ENCODE measurements at regions not wholly inside any gene's neighbourhood (a gene's known extent, or its start where the extent isn't known, plus 50 kb on each side); places are given as distances from the start of the nearest gene placed in this dataset.
A peak's percentile ranks its signal among the peaks of the same experiment; 100 is the strongest.

DNA sequence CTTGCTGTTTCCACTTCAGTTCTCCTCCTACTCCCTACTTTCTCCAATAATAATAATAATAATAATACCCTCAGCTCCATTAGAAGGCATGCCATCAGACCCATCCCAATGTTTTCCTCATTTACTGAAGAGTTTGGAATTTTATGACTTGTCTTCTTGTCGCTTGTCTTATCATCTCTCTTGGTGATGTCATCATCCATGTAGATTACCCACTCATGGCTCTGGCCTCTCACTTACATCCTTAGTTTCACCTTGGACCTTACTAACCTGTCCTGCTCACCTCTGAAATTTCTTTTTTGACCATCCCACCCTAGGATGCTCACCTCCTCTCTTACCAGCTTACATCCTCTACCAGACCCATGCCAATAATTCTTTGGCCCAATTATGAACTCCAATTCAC is 329.3 kb downstream of the ACTL7B start:
- DNase-seq (ENCODE audit: insufficient read length, low spot score) (no peak), FAIRE-seq (no peak)

DNA sequence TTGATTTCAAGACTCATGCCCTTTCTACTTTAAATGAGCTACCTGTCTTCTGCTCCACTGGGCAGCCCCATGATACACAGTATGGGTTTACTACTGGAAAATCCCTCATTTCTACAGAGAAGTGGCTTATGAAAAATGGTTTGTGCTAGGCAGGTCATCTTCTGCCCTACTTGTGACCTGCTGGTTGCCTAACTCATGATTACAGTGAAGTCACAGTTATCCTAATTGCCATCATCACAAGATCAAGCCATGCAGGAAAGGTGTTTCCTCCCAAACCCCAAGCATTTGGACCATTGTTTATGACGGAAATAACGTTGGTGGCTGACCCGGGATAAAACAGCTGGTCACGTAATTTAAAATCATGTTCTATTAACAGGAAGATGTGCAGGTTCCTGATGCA is 330.6 kb downstream of the ACTL7B start:
- FAIRE-seq (no peak), DNase-seq (ENCODE audit: insufficient read length, low spot score) (no peak)

DNA sequence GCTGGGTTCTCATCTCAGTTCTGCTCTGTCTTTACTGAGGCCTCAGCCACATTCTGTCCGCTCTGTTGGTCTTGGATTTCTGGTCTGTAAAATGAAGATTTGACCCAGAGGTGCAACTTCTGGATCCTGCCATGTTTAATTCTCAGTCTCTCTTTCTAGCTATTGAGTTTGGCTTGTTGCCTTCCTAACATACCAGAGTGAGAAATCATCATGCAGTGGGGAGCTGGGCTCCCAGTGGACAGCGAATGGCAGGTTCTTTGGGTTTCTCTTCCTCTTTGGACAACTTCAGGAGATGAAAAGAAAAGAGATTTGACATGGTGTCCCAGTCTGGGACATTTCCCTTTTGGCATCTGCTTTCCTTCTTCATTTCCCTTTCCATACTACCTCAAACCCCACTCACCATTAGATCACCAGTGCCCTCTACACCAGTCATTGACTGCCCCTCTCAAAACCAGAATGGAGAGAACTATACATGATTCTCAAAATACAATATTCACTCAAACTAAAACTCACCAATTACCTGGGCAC is 334.7 kb downstream of the ACTL7B start:
- peak; percentile 20 for FAIRE-seq
- no peak for DNase-seq (ENCODE audit: insufficient read length, low spot score)

DNA sequence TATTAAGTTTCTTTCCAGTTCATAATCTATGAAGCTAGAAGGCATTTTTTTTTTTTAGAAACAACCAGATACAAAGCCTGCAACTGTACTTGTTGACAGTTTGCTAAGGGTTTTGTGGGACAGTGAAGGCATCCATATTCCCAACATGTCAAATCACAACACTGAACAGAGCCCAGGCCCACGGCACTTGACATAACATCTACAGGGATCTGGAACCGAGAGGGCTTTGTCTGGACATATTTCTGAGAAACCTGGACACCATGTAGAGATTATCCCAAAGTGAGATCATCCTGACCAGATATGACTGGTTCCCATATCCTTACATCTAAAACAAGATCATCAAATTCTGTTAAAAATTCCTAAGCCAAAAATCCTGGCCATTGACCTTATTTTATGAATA is 336.3 kb downstream of the ACTL7B start:
- FAIRE-seq, result no peak
- DNase-seq (ENCODE audit: insufficient read length, low spot score), result no peak

DNA sequence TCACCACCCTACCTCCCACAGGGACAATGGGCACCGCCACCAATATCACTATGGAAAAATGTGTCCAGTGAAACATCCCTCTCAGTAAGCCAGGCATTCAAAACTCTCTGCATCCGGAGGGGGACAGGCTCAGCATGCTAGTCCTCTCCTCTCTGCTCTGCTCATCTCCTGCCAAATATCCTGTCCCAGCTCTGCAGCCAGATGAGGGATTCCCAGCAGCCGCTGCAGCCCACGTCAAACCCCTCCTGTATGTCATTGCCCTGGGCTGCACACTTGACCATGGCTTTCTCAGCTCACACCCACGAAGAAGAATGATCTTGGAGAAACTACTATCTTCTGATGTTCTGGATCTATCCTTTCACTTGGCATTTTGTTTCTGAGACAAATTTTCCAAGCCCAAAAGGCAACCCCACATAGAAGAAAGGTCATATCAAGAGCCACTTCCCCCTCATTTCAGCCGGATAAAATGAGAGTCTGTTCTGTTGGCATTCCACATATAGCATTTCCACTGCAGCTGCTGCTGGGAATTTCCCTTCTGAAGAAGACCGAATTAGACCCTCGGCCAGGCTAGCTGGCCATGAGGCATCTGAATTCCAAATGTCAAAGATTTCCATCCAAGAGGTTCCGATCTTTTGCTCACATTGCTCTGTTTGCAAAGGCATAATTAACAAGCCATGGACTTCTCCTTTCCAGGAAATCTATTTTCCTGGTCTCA is 338.0 kb downstream of the ACTL7B start:
- no peak for FAIRE-seq
- no peak for DNase-seq (ENCODE audit: insufficient read length, low spot score)

DNA sequence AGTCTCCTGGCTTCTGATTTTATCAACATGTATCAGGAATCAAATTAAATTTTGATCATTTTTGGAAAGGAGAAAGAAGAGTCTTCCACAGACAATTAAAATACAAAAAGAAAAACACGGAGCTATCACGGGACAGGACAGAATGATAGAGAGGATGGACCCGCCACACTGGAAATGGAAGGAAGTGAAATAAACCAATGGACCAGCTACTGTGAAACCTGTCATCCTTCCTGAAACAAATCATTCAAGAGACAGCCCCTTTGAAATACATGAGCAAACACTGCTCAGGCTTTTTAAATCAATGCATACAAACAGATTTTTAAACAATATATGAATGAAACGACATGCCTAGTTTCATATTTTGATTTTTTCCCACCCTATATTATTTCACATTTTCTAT is 339.4 kb downstream of the ACTL7B start:
- no peak for DNase-seq (ENCODE audit: insufficient read length, low spot score)
- no peak for FAIRE-seq

DNA sequence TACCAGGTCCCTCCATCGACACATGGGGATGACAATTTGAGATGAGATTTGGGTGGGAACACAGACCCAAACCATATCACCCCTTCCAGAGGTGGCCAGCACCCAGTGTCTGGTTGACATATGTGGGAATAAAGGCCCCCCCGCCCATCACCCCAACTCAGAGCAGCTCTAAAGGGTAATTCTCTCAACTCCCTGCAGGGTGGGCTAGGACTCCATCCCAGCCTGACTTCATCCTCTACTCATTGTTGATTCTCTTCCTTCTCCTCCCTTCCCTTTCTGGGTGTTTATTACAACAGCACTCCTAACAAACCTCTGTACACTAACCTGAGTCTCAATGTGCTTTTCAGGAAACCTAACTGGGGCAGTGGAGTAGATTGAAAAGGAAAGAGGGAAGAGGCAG is 339.9 kb downstream of the ACTL7B start:
- FAIRE-seq (peak; percentile 28), DNase-seq (ENCODE audit: insufficient read length, low spot score) (no peak)

DNA sequence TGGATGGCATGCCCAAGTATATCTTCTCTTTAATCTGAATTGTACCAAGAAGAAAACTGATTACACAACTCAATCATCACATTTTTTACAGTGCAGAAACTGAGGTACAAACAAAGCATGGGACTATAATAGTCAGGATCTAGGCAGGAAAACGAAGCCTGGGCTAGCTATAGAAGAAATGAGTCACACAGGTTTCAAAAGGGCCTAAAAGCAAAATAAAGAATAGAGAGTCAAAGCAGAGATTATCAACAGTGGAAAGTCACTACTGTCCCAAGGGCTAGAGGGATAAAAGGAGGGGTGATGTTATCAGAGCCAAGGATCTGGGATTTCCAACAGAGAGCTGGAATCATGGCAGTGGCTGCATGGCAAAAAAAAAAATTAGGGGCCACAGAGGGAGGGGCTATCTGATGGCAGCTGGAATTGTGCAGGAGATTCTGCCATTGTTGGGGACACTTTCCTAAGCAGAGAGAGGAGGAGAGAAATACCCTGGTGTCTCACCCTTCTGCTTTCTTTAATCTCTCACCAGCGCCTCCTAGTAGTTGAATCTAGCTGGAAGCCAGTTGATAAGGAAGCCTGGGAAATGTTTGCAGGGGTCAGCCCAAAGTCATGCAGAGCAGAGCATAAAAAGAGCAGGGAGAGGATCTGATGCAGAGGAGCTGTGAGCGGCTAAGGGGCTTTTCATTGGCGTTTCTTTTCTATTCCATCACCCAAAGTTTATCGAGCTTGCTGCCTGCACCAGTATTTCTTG is 343.2 kb downstream of the ACTL7B start:
- DNase-seq (ENCODE audit: insufficient read length, low spot score) (no peak), FAIRE-seq (no peak)

DNA sequence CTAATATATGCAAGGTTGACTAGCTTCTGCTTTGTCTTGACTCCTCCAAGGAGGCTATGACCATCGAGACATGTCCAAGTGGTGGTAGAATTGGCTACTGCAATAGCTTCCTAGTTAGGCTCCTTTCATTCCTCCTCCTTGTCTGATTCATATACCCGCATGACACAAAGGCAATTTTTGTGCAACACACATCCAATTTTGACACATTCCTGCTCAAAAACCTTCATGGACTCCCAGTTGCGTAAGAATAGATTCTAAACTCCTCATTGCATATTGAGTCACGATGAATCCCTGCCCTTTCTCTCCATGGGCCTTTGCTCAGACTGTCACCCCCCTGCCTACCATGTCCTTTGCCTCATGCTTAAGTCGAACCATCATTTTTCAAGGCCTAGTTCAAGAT is 344.5 kb downstream of the ACTL7B start:
- FAIRE-seq (no peak), DNase-seq (ENCODE audit: insufficient read length, low spot score) (no peak)

DNA sequence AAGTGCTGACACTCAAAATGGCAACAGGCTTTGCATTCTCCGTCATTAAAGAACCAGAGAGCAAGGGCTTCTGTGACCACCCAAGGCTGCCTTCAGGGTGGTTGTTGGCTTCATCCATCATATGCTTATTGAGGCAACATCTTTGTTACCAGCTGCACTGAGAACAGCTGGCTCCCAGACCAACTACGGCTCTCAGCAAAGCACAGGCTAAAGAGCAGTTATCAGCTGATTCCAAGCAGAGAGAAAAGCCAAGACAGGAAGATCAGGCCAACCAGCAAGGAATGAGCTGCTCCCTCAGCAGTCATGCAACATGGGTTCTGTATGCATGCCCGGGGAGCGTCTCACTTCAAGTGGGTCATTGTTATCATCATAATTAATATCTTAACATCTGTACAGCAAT is 358.9 kb downstream of the ACTL7B start:
- no peak for DNase-seq (ENCODE audit: insufficient read length, low spot score)

DNA sequence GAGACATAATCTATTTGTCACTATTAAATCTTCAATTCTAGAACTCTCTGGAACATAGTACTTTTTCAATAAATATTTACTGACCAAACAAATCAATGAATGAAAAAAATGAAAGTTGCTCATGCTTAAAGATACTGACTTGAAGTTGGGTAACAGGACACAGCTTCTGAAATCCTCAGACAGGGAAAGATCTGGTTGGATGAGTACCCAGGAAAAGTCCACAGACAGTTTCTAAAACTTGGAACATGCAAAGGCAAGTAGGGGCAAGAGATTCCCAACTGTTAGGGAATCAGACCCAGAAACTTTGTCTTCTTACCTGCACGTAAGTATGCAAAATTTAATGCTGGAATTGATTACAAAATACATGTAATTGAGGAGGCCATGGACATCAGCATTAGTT is 366.2 kb downstream of the ACTL7B start:
- no peak for DNase-seq (ENCODE audit: insufficient read length, low spot score)
- FAIRE-seq, result no peak

More for the DNA sequence above, 358.9 kb downstream of the ACTL7B start:
- no peak for FAIRE-seq

DNA sequence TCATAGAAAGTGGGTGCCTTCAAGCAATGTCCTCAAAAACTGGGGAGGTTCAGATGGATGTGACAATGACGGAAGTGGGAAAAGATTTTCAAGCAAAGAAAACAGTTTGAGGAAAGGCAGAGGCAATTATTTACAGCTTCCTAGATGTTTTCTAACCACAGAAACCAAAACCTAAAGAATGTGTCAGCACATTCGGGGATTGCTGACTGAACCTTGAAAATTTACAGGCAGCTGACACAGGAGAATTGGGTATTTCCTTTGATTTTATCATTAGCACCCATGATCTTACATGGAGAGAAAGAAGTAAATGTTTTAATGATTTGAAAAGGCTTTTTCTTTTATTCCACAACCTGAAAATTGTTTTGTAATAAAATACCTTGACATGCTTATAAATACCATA is 369.0 kb downstream of the ACTL7B start:
- FAIRE-seq (no peak), DNase-seq (ENCODE audit: insufficient read length, low spot score) (no peak)

DNA sequence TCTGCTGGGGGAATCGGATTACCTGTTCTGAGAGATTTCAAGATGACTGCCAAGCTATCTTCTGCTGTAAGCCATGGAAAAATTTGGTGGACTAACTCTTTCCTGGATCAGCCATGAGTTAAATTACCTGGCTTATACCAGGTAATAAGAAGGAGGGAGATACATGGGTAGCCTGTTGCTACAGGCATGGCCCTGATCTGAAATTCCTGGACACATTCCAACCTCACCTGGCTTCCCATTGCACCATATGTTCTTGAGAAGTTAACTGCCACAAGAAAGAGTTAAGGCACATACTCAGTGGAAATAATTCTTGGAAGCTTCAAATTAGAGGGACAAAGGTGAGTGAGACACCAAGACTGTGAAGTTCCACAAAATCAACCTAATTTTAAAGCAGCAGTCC is 371.3 kb downstream of the ACTL7B start:
- DNase-seq (ENCODE audit: insufficient read length, low spot score) (no peak), FAIRE-seq (no peak)

DNA sequence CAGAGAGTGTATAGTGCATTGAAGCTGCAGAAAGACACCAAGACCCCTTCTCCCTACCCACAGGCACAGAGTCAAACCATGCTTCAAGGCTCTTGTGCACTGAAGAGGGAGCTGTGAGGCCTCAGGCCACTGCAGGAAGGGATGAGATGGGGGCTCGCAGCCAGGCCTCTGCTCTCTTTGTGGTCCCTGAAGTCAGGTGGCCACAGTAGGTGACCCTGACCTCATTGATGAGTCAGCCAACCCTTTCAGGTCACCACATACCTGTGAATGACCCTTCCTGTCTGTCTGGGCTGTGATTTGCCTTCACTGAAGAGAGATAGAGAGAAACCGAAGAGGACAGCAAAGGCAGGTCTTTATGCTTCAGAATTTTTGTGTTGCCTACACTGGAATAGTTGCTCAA is 372.1 kb downstream of the ACTL7B start:
- FAIRE-seq, result no peak
- DNase-seq (ENCODE audit: insufficient read length, low spot score), result no peak

DNA sequence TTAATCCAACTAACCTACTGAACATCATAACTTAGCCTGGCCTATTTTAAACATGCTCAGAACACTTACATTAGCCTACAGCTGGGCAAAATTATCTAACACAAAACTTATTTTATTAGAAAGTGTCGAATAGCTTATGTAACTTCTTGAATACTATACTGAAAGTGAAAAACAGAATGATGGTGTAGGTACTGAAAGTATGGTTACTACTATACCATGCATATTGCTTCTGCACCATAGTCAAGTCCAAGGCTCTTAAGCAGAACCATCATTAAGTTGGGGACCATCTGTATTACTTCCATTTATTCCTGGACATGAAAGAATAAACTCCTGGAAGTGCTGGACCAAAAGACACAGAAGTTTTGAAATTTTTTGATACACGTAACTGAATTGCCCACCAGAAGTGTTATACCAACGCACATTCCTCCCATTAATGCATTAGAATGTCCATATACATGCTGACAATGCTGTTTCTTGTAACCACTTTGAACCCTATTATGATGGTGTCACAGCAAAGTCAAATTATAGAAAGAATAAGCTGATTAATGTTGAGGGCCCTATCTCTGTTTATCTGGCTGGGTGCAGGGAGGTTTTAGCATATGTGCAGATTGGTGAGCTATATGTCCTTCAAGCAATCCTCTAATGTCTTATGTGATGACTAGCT is 375.7 kb downstream of the ACTL7B start:
- FAIRE-seq, result no peak
- DNase-seq (ENCODE audit: insufficient read length, low spot score), result no peak

DNA sequence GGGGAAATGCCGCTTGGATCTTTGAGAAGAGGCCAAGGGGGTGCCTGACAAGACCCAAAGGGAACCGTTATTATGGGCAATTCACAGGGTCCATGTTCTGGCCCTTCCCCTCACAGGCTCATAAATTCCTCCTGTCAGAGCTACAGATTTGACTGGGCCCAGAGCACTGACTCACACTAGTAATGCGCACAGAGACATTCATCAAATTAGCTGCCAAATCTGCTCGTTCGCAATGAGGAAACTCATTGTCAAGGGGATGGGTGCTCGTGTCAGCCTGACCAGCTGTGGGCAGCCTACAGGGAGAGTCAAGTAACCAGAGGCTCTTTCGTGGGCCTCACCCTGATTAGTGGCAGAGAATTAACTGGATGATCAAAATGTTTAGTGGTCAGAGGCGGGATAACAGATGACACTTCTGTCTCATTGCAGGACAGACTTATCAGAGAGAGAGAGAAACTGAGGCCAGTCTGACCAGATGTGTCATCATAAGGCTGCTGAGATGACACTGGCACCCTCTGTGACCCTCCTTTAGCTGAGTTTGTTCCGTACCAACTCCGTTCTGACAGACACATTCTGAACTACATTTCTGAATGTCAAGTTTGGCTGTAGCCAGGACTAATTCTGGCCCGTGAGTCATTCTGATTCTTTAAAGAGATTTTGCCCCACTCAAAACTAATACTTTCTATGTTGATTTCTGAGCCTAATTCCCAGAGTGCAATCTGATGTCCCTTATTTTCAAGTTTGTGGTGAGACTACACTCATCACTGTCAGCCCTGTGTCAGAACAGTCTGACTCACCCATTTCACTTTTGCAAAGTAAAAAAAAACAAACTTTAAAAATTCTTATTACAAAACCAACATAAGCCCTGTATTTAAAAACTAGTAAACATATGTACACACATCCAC is 377.1 kb downstream of the ACTL7B start:
- FAIRE-seq, result peak; percentile 78
- DNase-seq (ENCODE audit: insufficient read length, low spot score), result peak; percentile 41

DNA sequence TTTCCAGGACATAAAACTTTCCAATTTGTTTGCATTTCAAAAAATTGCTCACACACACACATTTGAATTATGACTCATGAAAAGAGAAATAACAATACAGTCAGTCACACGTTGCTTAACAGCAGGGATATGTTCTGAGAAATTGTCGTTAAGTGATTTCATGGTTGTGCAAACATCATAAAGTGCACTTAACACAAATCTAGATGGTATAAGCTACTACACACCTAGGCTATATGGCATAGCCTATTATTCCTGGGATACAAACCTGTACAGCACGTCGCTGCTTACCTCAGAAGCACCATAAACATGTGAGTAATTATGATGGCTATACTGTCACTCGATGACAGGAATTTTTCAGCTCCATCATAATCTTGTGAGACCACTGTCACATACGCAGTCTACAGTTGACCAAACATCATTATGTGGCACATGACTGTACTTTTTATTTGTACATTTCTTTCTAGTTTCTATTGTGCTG is 378.2 kb downstream of the ACTL7B start:
- FAIRE-seq (peak; percentile 33), DNase-seq (ENCODE audit: insufficient read length, low spot score) (no peak)

DNA sequence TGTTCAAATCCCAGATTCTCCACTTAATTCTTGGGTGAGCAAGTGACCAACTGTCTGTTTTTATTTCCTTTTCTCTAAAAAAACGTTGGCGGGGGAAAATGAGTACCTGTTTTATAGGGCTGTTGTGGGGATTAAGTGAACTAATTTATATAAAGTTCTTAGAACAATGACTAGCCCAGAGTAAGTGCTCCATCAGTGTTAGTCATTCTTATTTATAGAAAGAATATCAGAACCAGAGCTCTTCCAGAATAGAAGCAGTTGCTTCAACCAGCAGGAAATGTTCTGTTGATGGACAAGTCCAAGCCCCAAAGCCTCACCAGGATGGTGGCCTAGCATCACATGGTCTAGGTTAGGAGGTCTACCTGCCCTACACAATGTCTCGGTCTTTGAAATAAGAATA is 379.2 kb downstream of the ACTL7B start:
- FAIRE-seq (no peak), DNase-seq (ENCODE audit: insufficient read length, low spot score) (no peak)

DNA sequence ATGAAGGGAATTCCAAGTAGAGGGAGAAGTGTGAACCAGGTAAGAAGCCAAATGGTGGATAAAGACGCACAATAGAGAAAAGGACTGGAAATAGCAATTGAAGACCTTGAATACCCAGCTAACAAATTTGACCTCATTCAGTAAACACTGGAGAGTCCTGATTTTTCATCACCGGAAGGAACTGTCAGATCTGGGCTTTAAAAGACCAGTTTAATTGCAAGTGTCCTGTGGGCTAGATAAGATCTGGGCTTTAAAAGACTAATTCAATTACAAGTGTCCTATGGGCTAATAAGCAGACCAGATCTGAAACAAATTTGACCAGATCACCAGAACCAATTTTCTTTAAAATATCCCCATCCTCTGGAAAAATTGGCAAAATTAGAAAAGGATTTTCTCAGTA is 380.0 kb downstream of the ACTL7B start:
- FAIRE-seq (no peak), DNase-seq (ENCODE audit: insufficient read length, low spot score) (no peak)

DNA sequence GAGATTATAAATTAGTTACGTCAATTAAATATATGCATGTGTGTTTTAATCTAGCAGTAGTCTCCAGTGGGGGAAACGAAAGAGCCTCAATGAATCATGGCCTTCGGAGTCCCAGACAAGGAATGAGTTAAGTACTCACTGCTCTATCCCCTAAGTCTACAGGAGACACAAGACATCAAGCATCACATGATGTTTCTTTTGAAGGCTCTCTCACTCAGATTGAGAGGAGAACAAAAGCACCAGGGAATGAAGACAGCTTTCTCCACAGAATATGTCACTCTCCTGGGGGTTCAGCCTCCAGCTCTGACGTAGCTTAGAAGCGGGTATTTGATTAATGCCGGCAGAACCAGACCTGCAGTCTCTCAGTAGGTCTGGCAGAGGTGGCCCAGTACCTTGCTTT is 381.4 kb downstream of the ACTL7B start:
- FAIRE-seq, result no peak

More for the DNA sequence above, 381.4 kb downstream of the ACTL7B start:
- no peak for DNase-seq (ENCODE audit: insufficient read length, low spot score)

Measured in HTR-8/SVneo (cell line).